Middle frontal gyrus (tissue), 1 donor: ENCODE measurements at regions not wholly inside any gene's neighbourhood (a gene's known extent, or its start where the extent isn't known, plus 50 kb on each side); places are given as distances from the start of the nearest gene placed in this dataset.
A peak's percentile ranks its signal among the peaks of the same experiment; 100 is the strongest.

Experiments
- DNase-seq: peaks from one replicate; pipeline ENCODE4 v3.0.0-alpha.2; 2015; ENCODE audit warnings: low spot score; ENCODE audit errors: extremely low spot score

- DNase-seq, result peak; percentile 49
These were observed 125.8 kb downstream of the MCHR2 start for GRCh38 chr6:99868074-99868702.
